ENCODE measurements at regions not wholly inside any gene's neighbourhood (a gene's known extent, or its start where the extent isn't known, plus 50 kb on each side); places are given as distances from the start of the nearest gene placed in this dataset.
"Not testable (repeated sequence)": the region's sequence is repeated elsewhere in the genome, so short reads cannot be mapped to it uniquely, and the experiment has no call there.

GRCh38 chr1:95582746-95583145 lies 348.7 kb downstream of the RWDD3 start:
- no peaks in the 10 kb centered on the region for H3K36me3 Mint-ChIP-seq
- ATAC-seq (no peak), DNase-seq (ENCODE audit: low spot score in 2 of 2) (no peak)
- peaks cover 5% of the 10 kb centered on the region in 2 donors for H3K9me3 Mint-ChIP-seq
- no peak overlapping the region for H3K27ac Mint-ChIP-seq

GRCh38 chr1:95583661-95584210 lies 349.7 kb downstream of the RWDD3 start:
- DNase-seq (ENCODE audit: low spot score in 2 of 2) (no peak), ATAC-seq (no peak)
- Mint-ChIP-seq H3K9me3 (peaks cover 5 to 7% of the 10 kb centered on the region in 2 donors), H3K36me3 (no peaks in the 10 kb centered on the region), H3K27ac (no peak overlapping the region)

GRCh38 chr1:95584315-95584714 lies 350.3 kb downstream of the RWDD3 start:
- no peaks in the 10 kb centered on the region for H3K36me3 Mint-ChIP-seq
- no peak for DNase-seq (ENCODE audit: low spot score in 2 of 2)
- peaks cover 6 to 7% of the 10 kb centered on the region in 2 donors for H3K9me3 Mint-ChIP-seq
- H3K27ac Mint-ChIP-seq = no peak overlapping the region
- no peak for ATAC-seq

- ATAC-seq (no peak), DNase-seq (ENCODE audit: low spot score in 2 of 2) (no peak)
- H3K9me3 Mint-ChIP-seq = peaks cover 12 to 15% of the 10 kb centered on the region in 2 donors
- H3K36me3 Mint-ChIP-seq = no peaks in the 10 kb centered on the region
- H3K27ac Mint-ChIP-seq = no peak overlapping the region
Observed at GRCh38 chr1:95604771-95605170, 370.8 kb downstream of the RWDD3 start.

- H3K36me3 Mint-ChIP-seq = no peaks in the 10 kb centered on the region
- DNase-seq (ENCODE audit: low spot score in 2 of 2) = no peak
- peaks cover 6 to 27% of the 10 kb centered on the region in 2 donors for H3K9me3 Mint-ChIP-seq
- ATAC-seq = no peak
- no peak overlapping the region for H3K27ac Mint-ChIP-seq
Observed at GRCh38 chr1:95614197-95614596, 380.2 kb downstream of the RWDD3 start.

- H3K9me3 Mint-ChIP-seq = peaks cover 4 to 30% of the 10 kb centered on the region in 2 donors
- DNase-seq (ENCODE audit: low spot score in 2 of 2) (no peak), ATAC-seq (no peak)
- H3K36me3 Mint-ChIP-seq = no peaks in the 10 kb centered on the region
- no peak overlapping the region for H3K27ac Mint-ChIP-seq
Observed at GRCh38 chr1:95615421-95615820, 381.4 kb downstream of the RWDD3 start.

GRCh38 chr1:95620076-95620475 lies 386.1 kb downstream of the RWDD3 start:
- no peaks in the 10 kb centered on the region for H3K36me3 Mint-ChIP-seq
- H3K27ac Mint-ChIP-seq = no peak overlapping the region
- H3K9me3 Mint-ChIP-seq = peaks cover 0 to 19% of the 10 kb centered on the region in 2 donors
- DNase-seq (ENCODE audit: low spot score in 2 of 2) = no peak
- ATAC-seq = no peak

GRCh38 chr1:95622609-95623008 lies 388.6 kb downstream of the RWDD3 start:
- Mint-ChIP-seq H3K9me3 (peaks cover 5 to 13% of the 10 kb centered on the region in 2 donors), H3K36me3 (no peaks in the 10 kb centered on the region), H3K27ac (no peak overlapping the region)
- ATAC-seq (no peak), DNase-seq (ENCODE audit: low spot score in 2 of 2) (no peak)

GRCh38 chr1:95625224-95625623 lies 391.2 kb downstream of the RWDD3 start:
- H3K9me3 Mint-ChIP-seq = peaks cover 13 to 18% of the 10 kb centered on the region in 2 donors
- H3K36me3 Mint-ChIP-seq = no peaks in the 10 kb centered on the region
- no peak overlapping the region for H3K27ac Mint-ChIP-seq
- ATAC-seq = no peak
- DNase-seq (ENCODE audit: low spot score in 2 of 2) = no peak

- Mint-ChIP-seq H3K27ac (no peak overlapping the region), H3K36me3 (no peaks in the 10 kb centered on the region), H3K9me3 (peaks cover 13 to 18% of the 10 kb centered on the region in 2 donors)
- DNase-seq (ENCODE audit: low spot score in 2 of 2) (no peak), ATAC-seq (no peak)
Observed at GRCh38 chr1:95627244-95627643, 393.2 kb downstream of the RWDD3 start.

- ATAC-seq (no peak), DNase-seq (ENCODE audit: low spot score in 2 of 2) (no peak)
- peaks cover 8 to 13% of the 10 kb centered on the region in 2 donors for H3K9me3 Mint-ChIP-seq
- H3K27ac Mint-ChIP-seq = no peak overlapping the region
- no peaks in the 10 kb centered on the region for H3K36me3 Mint-ChIP-seq
Observed at GRCh38 chr1:95631695-95632094, 397.7 kb downstream of the RWDD3 start.

GRCh38 chr1:95635811-95636210 lies 401.8 kb downstream of the RWDD3 start:
- ATAC-seq = no peak
- peaks cover 0 to 5% of the 10 kb centered on the region in 2 donors for H3K9me3 Mint-ChIP-seq
- H3K36me3 Mint-ChIP-seq = no peaks in the 10 kb centered on the region
- no peak for DNase-seq (ENCODE audit: low spot score in 2 of 2)
- H3K27ac Mint-ChIP-seq = no peak overlapping the region

GRCh38 chr1:95636897-95637296 lies 402.9 kb downstream of the RWDD3 start:
- Mint-ChIP-seq H3K27ac (no peak overlapping the region), H3K36me3 (no peaks in the 10 kb centered on the region), H3K9me3 (peaks cover 0 to 5% of the 10 kb centered on the region in 2 donors)
- no peak for ATAC-seq
- no peak for DNase-seq (ENCODE audit: low spot score in 2 of 2)

GRCh38 chr1:95640746-95641145 lies 406.7 kb downstream of the RWDD3 start:
- peaks cover 4 to 5% of the 10 kb centered on the region in 2 donors for H3K9me3 Mint-ChIP-seq
- ATAC-seq (no peak), DNase-seq (ENCODE audit: low spot score in 2 of 2) (no peak)
- no peaks in the 10 kb centered on the region for H3K36me3 Mint-ChIP-seq
- no peak overlapping the region for H3K27ac Mint-ChIP-seq

GRCh38 chr1:95641386-95641785 lies 407.4 kb downstream of the RWDD3 start:
- Mint-ChIP-seq H3K27ac (no peak overlapping the region), H3K36me3 (no peaks in the 10 kb centered on the region), H3K9me3 (peaks cover 4 to 5% of the 10 kb centered on the region in 2 donors)
- ATAC-seq (no peak), DNase-seq (ENCODE audit: low spot score in 2 of 2) (no peak)

GRCh38 chr1:95642035-95642434 lies 408.0 kb downstream of the RWDD3 start:
- Mint-ChIP-seq H3K9me3 (peaks cover 7 to 10% of the 10 kb centered on the region in 2 donors), H3K36me3 (no peaks in the 10 kb centered on the region), H3K27ac (no peak overlapping the region)
- ATAC-seq = no peak
- DNase-seq (ENCODE audit: low spot score in 2 of 2) = no peak

GRCh38 chr1:95643071-95643470 lies 409.1 kb downstream of the RWDD3 start:
- Mint-ChIP-seq H3K36me3 (no peaks in the 10 kb centered on the region), H3K27ac (no peak overlapping the region), H3K9me3 (peaks cover 7 to 12% of the 10 kb centered on the region in 2 donors)
- ATAC-seq = no peak
- no peak for DNase-seq (ENCODE audit: low spot score in 2 of 2)

GRCh38 chr1:95645126-95645525 lies 411.1 kb downstream of the RWDD3 start:
- not testable (repeated sequence) for DNase-seq (ENCODE audit: low spot score in 2 of 2); H3K36me3 Mint-ChIP-seq; H3K27ac Mint-ChIP-seq; ATAC-seq
- H3K9me3 Mint-ChIP-seq = peaks cover 7 to 12% of the 10 kb centered on the region in 2 donors

Measured in activated naive CD4-positive, alpha-beta T cell treated with anti-CD3 and anti-CD28 coated beads, Interleukin-2, amount 50 U/mL, for 72 hours (primary cell).